GM08714 (cell line): ENCODE measurements at regions not wholly inside any gene's neighbourhood (a gene's known extent, or its start where the extent isn't known, plus 50 kb on each side); places are given as distances from the start of the nearest gene placed in this dataset.

Source experiments
- H3K4me3 ChIP-seq: fragments of 200-500 bp; sonication (Bioruptor generic); 2 replicates; pipeline ENCODE4 v1.5.1; 2014; ENCODE audit warnings: mild to moderate bottlenecking, low read length, inconsistent platforms
- ZNF274 ChIP-seq: IDR thresholded peaks from 2 replicates; pipeline ENCODE4 v1.6.1; 2012; ENCODE audit warnings: mild to moderate bottlenecking, low read depth, low read length

DNA sequence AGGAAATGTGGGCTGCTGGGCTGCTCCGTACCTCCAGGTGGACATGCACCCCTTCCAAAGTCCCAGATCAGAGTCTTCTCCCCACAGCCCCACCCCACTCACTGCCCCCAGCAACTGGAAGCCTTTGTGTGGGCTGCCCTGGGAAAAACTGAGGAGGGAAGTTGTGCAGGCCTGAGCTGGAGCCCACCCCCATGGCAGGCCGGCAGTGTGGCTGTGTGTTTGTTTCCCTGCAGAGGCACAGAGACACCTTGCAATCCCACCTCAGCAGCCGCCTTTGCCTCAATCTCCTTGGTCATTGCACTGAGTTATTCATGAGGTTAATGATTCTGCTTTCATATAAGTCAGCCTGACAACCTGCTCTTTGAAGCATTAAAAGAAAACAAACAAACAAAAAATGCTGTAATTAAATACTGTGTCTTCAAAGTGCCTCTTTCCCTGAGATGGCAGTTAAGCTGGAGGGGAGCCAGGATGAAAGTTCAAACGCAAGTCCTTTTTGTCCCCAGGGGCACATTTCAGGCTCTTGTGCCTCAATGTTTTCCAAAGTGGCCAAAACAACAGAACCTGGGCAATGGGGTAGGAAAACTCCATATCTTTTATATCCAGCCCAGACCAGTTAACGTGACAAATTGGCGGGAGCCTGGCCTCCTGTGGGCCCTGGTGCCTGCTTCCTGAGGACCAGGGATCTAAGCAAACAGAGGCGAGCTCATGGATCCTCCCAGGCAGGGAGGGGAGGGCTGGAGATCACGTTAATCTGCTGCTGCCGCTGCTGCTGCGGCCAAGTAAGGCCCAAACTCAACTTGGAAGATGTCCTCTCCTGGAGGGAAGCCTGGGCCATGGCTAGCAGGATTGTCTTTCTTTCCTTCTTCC is 51.9 kb upstream of the TSPAN11 start:
- TF ChIP-seq ZNF274: no peak
- H3K4me3 ChIP-seq: no peak overlapping the region

DNA sequence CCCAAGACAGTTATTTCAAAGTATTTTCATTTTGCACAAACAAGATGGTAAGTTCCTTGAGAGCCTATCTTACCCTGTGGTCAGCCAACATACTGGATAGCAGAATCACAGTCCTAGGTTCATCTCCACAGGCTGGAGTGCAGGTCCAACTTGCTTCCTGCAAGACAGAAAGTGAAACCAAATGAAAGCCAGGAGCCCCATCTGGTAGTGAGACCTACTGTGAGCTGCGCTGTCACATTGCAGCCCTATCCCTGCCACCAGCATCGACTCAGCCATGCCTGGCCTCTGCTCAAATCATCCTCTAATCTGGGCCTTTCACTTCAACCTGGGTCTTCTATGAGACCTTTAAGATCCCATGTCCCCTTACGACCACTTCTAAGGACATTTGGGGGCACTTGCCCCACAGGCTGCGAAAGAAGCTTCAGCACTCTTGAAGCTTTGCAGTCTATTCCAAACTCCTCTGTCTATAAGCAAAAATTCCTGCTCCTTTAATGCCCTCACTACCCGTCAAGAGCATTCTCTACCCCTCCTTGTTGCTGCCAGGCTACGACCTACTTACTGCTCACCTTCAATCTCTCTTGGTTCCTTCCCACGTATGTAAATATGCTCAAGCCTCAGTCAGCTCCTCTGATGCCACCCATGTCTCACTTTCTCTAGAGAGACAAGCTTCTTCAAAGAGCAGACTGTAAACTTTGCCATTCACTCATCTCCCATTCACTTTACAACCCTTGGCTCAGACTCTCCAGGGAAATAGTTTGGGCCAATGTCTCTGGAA is 55.9 kb upstream of the TSPAN11 start:
- no peak overlapping the region for H3K4me3 ChIP-seq
- no peak for TF ChIP-seq ZNF274

DNA sequence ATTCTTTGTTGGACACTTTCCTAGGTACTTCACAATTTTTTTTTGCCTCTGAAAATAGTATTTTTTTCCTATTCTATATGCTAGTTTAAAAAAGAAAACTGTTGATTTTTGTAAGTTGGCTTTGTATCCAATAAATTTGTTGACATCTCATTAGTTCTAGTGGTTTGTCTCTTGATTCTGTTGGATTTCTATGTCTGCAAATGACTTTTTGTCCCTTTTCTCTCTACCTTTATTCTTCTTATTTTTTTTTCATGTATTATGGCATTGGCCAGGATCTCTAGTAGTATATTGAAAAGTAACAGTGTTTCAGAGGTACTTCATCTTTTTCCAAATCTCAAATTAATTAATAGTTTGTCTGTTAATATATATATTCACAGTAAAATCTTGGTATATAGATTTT is 59.1 kb upstream of the TSPAN11 start:
- no peak for TF ChIP-seq ZNF274
- no peak overlapping the region for H3K4me3 ChIP-seq

DNA sequence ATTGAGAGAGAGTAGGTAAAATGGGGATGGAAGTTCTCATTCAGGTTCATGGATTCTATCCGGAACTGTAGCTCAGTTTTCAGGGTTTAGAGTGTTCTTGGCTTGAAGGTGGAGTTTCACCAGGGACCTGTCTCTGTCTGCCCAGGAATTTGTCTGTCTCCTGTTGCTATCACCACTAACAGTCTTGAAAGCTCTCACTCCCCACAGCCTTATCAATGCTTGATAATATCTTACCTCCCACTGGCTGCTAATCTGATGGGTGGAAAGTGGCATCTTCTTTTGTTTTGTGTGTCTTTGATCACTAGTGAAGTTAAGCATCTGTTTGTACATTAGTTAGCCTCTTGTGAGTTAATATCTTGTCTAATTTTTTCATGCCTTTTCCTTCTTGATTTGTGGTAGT is 60.3 kb upstream of the TSPAN11 start:
- no peak for TF ChIP-seq ZNF274
- no peak overlapping the region for H3K4me3 ChIP-seq

DNA sequence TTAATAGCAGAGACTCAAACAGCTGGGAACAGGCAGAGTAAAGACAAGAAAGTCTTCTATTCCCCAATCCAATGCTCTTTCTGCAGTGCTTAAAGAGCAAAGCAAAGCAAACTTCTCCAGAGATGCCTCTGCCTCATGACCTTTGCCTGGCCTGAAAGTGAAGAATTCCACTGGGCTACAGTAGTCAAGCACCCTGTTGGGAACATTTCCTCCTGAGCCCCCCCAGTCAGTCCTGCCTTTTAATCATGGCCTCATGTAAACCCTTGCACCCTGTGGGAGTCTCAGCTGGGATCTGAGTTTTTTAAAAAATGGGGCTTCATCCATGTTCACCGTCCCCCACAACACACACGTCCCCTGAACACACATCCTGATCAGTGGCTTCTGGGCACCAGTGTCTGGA is 62.7 kb upstream of the TSPAN11 start:
- no peak for TF ChIP-seq ZNF274
- H3K4me3 ChIP-seq: no peak overlapping the region

DNA sequence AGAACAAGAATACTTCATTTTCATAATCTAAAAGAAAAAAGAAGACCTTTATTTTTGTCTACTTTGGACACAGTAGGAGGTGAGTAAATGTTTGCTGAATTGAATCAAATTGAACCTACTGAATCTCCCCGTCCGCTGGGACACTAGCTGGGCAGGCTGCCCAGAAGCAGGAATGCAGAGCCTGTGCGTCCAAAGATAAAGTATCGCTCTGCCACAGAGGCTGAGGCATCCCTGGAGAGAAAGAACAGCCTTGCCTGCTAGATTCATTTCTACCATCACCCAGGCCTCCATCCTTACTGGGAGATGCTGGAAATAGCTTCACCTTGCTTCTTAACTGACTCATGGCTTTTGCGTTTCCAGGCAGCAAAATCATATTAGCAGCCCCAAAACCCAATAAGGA is 64.1 kb upstream of the TSPAN11 start:
- TF ChIP-seq ZNF274: no peak
- H3K4me3 ChIP-seq: no peak overlapping the region

DNA sequence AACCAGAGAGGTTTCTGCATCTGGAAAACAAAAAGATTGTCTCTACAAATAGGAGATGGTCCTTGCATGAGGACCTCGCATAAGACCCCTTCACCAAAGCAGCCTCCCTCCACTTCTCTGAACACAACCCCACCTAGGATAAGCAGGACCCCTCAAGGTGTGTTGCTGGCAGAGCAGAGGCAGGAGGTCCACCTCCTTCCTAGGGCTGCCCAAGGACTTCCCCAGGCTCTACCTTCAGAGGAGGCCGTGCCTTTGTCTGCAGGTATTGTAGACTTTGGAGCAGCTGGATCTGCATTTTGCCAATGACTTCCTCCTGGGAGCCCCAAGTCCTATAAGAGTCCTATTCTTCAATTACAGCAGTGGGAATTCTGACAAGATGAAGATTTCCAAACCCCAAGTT is 67.3 kb upstream of the TSPAN11 start:
- no peak overlapping the region for H3K4me3 ChIP-seq
- no peak for TF ChIP-seq ZNF274

DNA sequence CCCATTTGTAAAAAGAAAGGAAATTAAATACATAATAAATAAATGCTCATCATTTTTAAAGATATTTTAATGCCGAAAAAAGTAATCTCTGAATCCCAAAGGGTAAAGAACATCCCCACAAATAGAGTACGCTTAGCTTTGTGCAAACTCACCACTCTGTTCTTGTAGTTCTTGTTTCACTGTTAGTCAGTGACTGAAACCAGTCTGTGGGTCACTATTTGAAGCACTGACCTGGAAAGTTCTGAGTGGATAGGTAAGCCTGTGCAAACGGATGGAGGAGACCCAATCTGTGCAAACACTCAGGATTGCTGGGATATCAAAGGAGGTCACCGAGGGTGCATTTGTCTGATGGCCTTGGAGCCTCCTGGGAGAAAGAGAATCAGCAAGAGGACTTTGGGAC is 68.1 kb upstream of the TSPAN11 start:
- H3K4me3 ChIP-seq: no peak overlapping the region
- no peak for TF ChIP-seq ZNF274

DNA sequence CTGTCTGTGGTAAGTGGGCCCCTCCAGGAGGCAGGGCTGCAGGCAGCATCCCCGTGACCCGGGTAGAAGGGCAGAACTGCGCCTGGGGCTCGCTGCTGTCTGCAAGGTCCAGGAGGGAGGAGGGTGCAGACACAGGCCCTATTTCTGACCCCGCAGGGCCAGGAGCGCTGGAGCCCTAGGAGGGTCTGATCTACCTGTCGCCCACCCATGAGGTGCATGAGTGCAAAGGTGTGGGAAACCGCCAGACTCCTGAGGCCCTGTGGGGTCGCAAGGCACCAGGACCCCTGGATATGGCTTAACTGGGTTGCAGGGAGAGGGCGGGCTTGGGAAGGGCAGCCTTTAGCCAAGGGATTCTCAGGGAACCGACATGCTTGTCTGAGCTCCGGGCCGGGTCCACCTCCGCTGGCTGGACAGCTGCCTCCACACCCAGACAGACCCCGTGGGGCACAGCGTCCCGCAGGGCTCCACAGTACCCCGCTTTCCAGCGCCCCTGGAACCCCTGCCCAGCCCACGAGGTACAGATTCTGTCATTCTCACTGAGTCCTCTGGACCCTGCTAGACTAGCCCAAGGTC is 72.9 kb upstream of the TSPAN11 start:
- H3K4me3 ChIP-seq: no peak overlapping the region
- TF ChIP-seq ZNF274: no peak

DNA sequence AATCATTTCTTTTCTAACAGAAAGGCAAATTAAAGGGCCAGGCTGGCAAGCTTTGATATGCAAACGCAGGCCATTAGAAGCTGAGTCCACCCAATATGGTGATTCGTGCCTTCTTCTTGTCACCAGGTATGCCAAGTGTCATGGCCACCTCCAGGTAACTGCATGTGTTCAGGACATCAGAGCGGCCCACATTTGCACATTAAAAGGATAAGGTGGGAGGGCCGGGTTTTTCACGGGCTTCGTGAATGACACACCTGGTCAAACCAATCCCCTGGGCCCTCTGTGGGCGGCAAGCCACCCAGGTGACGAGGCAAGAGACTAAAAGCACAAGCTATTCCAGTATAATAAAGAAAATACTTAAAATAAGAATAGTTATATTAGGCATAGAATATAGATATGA is 75.9 kb upstream of the TSPAN11 start:
- H3K4me3 ChIP-seq: no peak overlapping the region
- no peak for TF ChIP-seq ZNF274

DNA sequence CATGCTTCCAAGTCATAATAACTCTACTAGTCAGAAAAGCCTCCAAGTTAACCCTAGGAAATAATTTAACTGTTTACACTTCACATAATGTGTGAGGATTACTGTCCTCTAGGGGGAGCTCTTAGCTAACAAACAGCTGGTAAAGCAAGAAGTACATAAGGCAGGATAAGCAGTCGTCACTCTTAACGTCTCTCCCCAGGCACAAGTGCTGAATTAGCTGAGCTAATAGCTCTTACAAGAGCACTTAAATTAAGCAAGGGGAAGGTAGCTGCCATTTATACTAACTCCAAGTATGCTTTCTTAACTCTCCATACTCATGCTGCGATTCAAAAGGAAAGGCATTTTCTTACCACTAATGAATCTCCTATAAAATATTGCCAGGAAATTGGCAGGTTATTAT is 79.3 kb upstream of the TSPAN11 start:
- no peak overlapping the region for H3K4me3 ChIP-seq
- no peak for TF ChIP-seq ZNF274

DNA sequence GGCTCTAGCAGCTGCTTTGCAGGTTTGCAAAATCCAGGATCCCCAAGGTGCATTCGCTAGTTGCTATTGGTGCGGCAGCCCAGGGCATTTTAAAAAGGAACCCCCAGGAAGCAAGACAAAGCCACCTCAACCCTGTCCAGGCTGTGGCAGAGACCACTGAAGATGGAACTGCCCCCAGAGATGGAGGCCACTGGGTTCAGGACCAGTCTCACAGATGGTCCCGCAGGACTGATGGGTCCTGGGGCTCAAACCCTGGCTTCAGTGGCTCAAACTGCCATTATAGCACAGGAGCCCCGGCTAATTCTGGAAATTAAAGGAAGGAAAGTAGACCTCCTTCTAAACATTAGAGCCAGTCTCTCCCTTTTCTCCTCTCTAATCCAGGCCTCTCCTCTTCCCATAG is 79.8 kb upstream of the TSPAN11 start:
- no peak for TF ChIP-seq ZNF274

DNA sequence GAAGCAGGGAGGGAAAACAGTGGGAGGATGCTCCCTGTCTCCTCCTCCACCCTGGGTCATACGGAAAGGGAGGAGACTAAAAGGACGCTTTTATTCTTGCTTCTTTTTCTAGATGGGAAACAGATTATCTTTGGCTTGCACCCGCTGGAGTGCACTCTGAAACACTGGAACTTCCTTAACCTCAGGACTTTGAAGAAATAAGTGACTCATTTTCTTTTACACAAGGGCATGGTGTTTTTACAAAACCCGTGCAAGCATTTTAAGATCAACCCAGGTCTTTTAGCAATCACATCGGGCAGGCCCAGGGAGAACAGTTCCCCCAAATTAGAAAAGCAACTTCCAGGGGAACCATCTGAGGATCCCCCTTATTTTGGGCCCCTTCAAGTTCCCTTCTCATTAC is 80.9 kb upstream of the TSPAN11 start:
- no peak overlapping the region for H3K4me3 ChIP-seq

More for the DNA sequence above, 79.8 kb upstream of the TSPAN11 start:
- H3K4me3 ChIP-seq: no peak overlapping the region

DNA sequence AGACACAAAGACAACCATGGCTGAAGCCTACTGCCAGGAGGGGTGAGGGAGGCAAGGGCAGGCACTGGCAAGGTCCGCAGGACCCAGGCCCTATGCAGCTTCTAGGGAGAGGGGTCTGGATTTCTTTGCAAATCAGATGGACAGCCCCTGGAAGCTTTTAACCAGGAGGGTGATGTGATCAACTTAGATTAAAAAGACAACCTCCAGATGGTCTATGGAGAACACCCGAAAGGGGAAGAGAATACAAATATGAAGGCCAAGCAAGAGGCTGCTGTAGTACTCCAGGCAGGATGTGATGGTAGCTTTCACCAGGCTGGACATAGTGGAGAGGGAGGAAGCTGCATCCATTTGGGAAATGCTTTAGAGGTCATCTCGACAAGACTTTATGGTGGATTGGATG is 83.3 kb upstream of the TSPAN11 start:
- no peak overlapping the region for H3K4me3 ChIP-seq
- no peak for TF ChIP-seq ZNF274

More for the DNA sequence above, 80.9 kb upstream of the TSPAN11 start:
- TF ChIP-seq ZNF274: no peak

DNA sequence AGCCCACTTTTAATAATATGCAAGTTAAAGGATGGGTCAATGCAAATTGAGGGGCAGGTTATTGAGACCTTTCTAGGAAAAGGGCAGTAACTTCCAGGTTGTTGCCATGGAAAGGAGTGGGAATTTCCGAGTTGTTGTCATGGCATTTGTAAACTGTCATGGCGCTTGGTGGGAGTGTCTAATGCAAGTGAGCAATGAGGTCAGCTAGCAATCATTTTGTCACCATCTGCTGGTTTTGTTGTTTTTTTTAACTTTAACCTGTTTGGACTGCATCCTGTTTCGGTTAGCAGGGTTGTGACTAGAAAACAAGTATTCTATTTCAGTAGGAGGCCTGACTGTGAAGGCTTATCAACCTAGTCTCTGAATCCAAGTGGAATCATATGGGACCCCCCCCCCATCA is 85.8 kb upstream of the TSPAN11 start:
- TF ChIP-seq ZNF274: no peak
- H3K4me3 ChIP-seq: no peak overlapping the region

DNA sequence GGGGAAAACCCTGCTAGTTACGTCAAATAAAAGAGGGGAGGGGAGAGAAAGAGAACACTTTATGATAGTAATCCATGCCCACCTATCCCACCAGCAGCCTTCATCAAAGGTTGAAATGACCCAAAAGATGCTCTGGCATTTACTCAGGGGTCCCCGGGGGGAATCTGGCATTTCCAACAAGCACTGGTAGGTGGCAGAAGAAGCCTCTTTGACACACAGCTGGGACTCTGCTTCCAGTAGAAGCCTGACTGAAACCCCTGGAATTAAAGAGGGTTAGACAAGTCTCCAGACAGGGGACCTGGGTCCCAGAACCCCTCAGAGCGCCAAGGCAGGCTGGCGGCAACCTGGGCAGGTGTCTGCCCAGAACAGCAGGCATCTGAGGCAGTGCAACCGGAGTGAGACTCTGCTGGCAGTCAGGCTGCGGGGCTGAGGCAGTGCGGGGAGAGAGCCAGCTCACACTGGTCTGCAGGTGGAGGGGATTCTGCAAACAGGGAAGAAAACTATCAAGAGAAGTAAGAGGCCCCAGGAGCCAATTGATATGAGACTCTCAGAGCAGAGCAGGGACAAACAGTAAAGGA is 85.0 kb upstream of the CAPRIN2 start:
- H3K4me3 ChIP-seq: no peak overlapping the region
- TF ChIP-seq ZNF274: no peak
